Stomach (tissue), 8 donors: ENCODE measurements at regions not wholly inside any gene's neighbourhood (a gene's known extent, or its start where the extent isn't known, plus 50 kb on each side); places are given as distances from the start of the nearest gene placed in this dataset.
A peak's percentile ranks its signal among the peaks of the same experiment; 100 is the strongest.
"Not testable (repeated sequence)": the region's sequence is repeated elsewhere in the genome, so short reads cannot be mapped to it uniquely, and the experiment has no call there.

ENCODE experiments used
- DNase-seq, 2 donors: peaks; one replicate each; pipeline versions ENCODE4 v3.0.0 to v3.0.0-alpha.2; 2013 to 2019
- H3K27ac ChIP-seq, 5 donors: fragments of 200-600 bp in 4 of 5; sonication (generic) in 4 of 5; one replicate each; pipeline ENCODE4 v1.5.1; 2013 to 2019; ENCODE audit warnings: mild to moderate bottlenecking in 1 of 5, moderate library complexity in 1 of 5
- H3K27me3 ChIP-seq, 3 donors: fragments of 200-600 bp; sonication (generic); one replicate each; pipeline ENCODE4 v1.5.1; 2017 to 2019; ENCODE audit warnings: mixed run types in 1 of 3
- H3K36me3 ChIP-seq, 4 donors: fragments of 200-600 bp; sonication (generic); 1 replicate in 3 of 4; 2 replicates in 1 of 4; pipeline ENCODE4 v1.5.1; 2016 to 2019
- H3K4me1 ChIP-seq, 4 donors: fragments of 200-600 bp; sonication (generic); one replicate each; pipeline ENCODE4 v1.5.1; 2016 to 2019
- H3K4me3 ChIP-seq, 4 donors: fragments of 200-600 bp; sonication (generic) in 3 of 4; one replicate each; pipeline ENCODE4 v1.5.1; 2016 to 2019; ENCODE audit warnings: mild to moderate bottlenecking in 1 of 4
- H3K9me3 ChIP-seq, 4 donors: fragments of 200-600 bp; sonication (generic); one replicate each; pipeline ENCODE4 v1.5.1; 2016 to 2019
- EP300 ChIP-seq: sonication (generic); formaldehyde crosslinking; IDR thresholded peaks from one replicate; pipeline ENCODE4 v1.6.1; 2017; ENCODE audit warnings: antibody characterized with exemption
- POLR2A ChIP-seq, 4 donors: fragments of 450-650 bp; IDR thresholded peaks; one replicate each; pipeline ENCODE4 v1.6.1; 2016; ENCODE audit warnings: antibody characterized with exemption in 4 of 4, control low read depth in 2 of 4, mild to moderate bottlenecking in 1 of 4, moderate library complexity in 1 of 4
- POLR2AphosphoS5 ChIP-seq, 3 donors: sonication (generic); formaldehyde crosslinking; IDR thresholded peaks; one replicate each; pipeline ENCODE4 v1.6.1; 2016; ENCODE audit warnings: antibody characterized with exemption in 3 of 3
- WGBS, 5 donors: extraction: QIAGEN DNeasy Blood & Tissue Kit in 3 of 5; methylation state at CpG; one replicate each; pipeline versions ENCODE4 v1.1.5 to v1.1.7; 2013 to 2018; 5-methylcytosine and 5-hydroxymethylcytosine counted together
- intact Hi-C: fragments of 100-400 bp; cut with DNase I; formaldehyde crosslinking; loops from one replicate; pipeline ENCODE4 v1.15.1; 2023; ENCODE audit warnings: low total_unique reads
- TF ChIP-seq, protein P1 (sequence below), 7 experiments: fragments of 450-650 bp in 4 of 7; fragments of 200-600 bp in 3 of 7; sonication (generic) in 3 of 7; IDR thresholded peaks; one replicate each; pipeline ENCODE4 v1.5.1; 2016 to 2019; ENCODE audit warnings: antibody characterized with exemption in 7 of 7, control low read depth in 2 of 7, mild to moderate bottlenecking in 1 of 7
- donor health status: healthy with polysubstance abuse.
- donor health status: Bipolar disorder and iron deficiency.
- donor health status: healthy.

DNA sequence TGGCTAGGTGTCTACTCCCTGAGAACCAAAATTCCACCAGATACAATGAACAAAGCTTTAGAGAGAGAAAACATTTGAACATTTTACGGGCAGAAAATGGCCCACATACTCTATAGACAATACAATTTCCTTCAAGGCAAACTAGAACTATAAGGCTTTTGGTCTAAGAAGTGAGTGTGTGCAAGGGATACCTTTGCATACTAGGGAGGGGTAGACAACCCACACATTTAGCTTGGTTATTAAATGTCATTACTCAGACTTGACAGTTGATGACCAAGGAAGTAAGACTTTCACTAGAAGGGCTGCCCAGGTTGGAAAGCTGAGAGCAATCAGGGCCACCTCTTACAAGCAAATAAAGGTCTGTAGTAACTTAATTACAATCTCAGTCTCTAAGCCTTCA lies 64.0 kb upstream of the PLEKHM1 start:
- H3K4me3 ChIP-seq, H3K27me3 ChIP-seq, H3K9me3 ChIP-seq, H3K4me1 ChIP-seq, H3K36me3 ChIP-seq, DNase-seq, H3K27ac ChIP-seq, intact Hi-C loops: not testable (repeated sequence)
- no CpG with 5 or more reads among the region's 1 CpG for WGBS, 5 donors

DNA sequence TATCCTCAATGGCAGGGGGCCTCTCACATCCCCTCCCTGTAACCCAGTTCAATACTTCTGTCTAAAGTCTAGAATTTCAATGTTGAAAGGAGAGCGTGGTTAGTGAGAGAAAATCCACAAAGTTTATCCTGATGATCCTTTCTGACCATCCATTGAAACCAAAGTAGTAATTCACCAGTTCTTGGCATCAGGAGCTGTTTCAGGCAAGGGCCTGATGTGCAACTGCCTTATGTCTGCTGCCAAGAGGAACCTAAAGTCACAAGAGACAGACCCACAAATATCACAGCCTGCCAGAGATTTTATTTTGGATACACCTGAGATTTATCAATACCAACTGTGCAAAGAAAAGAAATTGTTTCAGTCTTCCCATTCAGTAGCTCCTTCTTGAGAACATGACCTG lies 68.3 kb upstream of the PLEKHM1 start:
- DNase-seq, intact Hi-C loops, H3K9me3 ChIP-seq, H3K27me3 ChIP-seq, H3K27ac ChIP-seq, H3K36me3 ChIP-seq, H3K4me1 ChIP-seq, H3K4me3 ChIP-seq: not testable (repeated sequence)
- no CpG with 5 or more reads among the region's 1 CpG for WGBS, 5 donors

DNA sequence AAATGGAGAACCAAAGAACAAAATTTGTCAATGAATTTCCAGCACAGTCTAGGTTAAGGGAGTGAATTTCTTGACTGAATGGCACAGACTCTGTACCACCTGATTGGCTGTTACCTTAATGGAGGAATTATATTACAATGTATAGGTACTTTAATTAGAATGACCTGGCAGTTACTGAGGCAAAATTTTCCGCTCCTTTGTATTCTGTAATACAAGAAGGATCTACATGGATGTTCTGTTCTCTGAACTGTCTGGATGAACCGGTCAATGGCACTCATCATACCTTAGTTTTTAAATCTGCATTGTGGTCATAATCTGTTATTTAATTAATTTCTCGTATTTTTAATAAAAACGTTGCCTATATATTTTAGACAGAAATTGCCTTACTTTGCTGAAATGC lies 72.3 kb upstream of the PLEKHM1 start:
- H3K4me1 ChIP-seq, H3K27me3 ChIP-seq, H3K27ac ChIP-seq, H3K4me3 ChIP-seq, intact Hi-C loops, DNase-seq, H3K36me3 ChIP-seq, H3K9me3 ChIP-seq: not testable (repeated sequence)
- WGBS, 5 donors: 87 to 99% (median 94%) methylated on average over 3 to 4 of the region's 4 CpGs

DNA sequence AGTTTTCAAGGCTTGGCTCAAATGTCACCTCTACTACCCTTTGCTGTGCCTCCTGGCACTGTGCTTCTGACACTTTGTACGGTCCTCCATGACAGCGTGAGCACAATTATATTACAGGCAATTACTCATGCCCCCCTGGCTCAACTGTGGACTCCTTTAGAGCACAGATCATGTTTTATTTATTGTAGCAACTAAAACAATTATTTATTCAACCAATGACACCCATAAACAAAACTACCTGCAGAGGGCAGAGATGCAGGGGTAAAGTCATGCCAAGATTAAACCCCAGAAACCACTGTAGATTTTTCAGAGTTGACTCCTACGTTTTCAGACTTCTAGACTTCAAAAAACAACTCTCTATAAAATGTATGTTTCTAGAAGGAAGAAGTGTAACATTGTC lies 72.8 kb upstream of the PLEKHM1 start:
- H3K27ac ChIP-seq, H3K4me3 ChIP-seq, DNase-seq, H3K4me1 ChIP-seq, H3K9me3 ChIP-seq, H3K36me3 ChIP-seq, H3K27me3 ChIP-seq, intact Hi-C loops: not testable (repeated sequence)
- WGBS, 5 donors: 73 to 86% (median 84%) methylated on average over 3 of the region's 3 CpGs

DNA sequence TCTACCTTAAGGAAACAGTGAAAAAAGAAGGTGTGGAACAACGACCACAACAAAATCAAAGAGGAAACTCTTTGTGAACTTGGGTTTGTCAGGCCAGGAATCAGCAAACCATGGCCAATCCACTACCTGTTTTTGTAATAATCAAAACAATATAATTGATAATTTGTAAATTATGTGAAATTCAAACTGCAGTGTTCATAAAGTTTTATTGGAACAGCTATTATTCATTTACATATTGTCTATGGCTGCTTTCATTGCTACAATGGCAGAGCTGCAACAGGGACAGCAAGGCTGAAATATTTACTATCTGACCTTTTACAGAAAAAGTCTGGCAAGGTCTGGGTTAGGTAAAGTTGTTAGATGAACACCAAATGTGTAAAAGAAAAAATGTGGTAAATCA lies 77.8 kb upstream of the PLEKHM1 start:
- DNase-seq, H3K4me1 ChIP-seq, H3K36me3 ChIP-seq, H3K27me3 ChIP-seq, H3K9me3 ChIP-seq, H3K4me3 ChIP-seq, H3K27ac ChIP-seq, intact Hi-C loops: not testable (repeated sequence)
- 44 to 73% (median 61%) methylated on average over 1 of the region's 1 CpG for WGBS, 5 donors

DNA sequence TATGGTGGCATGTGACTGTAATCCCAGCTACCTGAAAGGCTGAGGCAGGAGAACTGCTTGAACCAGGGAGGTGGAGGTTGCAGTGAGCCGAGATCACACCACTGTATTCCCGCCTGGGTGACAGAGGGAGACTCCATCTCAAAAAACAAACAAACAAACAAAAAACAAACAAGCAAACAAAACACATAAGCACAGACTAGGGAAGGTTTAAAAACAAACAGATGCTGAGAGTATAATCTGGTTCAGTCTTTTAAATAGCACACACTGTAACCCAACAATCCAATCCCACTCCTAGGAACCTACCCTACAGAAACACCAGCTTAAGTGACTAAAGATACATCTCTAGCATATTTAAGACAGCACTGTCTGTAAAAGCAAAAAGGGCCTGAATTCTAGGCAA lies 82.8 kb upstream of the PLEKHM1 start:
- H3K27me3 ChIP-seq, H3K9me3 ChIP-seq, H3K27ac ChIP-seq, intact Hi-C loops, H3K36me3 ChIP-seq, DNase-seq, H3K4me3 ChIP-seq: not testable (repeated sequence)
- H3K4me1 ChIP-seq: peaks cover 17 to 48% (median 32%) of the 10 kb centered on the region in 4 donors
- 96 to 100% (median 98%) methylated on average over 2 of the region's 2 CpGs for WGBS, 5 donors

DNA sequence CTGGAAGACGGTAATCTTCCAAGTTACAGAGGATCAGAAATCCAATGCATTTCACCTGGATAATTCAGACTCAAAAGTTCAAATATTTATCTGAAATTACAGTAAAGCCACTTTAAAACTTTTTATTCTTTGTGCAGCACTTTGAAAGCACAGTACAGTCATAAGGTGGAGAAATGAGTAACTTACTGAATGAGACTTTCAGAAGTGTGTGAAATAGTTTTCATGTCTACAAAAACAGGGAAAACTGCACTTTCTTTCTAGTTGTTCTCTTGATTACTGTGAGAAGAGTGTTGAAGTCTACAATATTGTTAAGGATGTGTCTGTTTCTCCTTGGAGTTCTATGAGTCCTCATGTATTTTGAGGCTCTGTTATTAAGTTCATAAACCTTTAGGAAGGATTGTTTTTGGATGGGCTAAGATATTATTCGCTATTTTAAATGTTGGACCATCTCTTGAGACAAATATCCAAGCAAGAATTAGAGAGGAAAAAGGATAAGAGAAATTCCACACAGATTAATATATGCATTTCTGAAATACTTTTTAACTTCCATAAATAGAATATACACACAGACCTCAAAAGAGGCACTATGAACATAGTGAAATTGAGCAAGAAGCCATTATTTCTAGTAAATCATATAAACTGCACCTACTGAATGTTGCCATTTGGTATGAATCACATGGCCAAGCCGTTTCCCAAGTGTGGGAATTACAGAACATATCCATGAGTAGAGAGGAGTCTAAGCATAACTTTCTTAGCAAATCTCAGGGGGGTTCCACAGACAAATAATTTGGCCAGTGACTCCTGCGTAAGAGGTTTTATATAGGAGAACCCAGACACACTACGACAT lies 83.6 kb upstream of the PLEKHM1 start:
- peaks cover 21 to 56% (median 39%) of the 10 kb centered on the region in 4 donors for H3K4me1 ChIP-seq
- WGBS, 5 donors: 75 to 78% (median 76%) methylated on average over 5 of the region's 5 CpGs
- no peak overlapping the region for H3K4me3 ChIP-seq
- DNase-seq: peak in 1 of 2 donors; percentile 14
- no peaks in the 10 kb centered on the region for H3K36me3 ChIP-seq
- TF ChIP-seq POLR2A (IDR thresholded peaks at IDR 0.05) (no peak), POLR2AphosphoS5 (IDR thresholded peaks at IDR 0.05) (no peak), EP300 (no peak)
- TF ChIP-seq, protein P1, sequence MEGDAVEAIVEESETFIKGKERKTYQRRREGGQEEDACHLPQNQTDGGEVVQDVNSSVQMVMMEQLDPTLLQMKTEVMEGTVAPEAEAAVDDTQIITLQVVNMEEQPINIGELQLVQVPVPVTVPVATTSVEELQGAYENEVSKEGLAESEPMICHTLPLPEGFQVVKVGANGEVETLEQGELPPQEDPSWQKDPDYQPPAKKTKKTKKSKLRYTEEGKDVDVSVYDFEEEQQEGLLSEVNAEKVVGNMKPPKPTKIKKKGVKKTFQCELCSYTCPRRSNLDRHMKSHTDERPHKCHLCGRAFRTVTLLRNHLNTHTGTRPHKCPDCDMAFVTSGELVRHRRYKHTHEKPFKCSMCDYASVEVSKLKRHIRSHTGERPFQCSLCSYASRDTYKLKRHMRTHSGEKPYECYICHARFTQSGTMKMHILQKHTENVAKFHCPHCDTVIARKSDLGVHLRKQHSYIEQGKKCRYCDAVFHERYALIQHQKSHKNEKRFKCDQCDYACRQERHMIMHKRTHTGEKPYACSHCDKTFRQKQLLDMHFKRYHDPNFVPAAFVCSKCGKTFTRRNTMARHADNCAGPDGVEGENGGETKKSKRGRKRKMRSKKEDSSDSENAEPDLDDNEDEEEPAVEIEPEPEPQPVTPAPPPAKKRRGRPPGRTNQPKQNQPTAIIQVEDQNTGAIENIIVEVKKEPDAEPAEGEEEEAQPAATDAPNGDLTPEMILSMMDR (IDR thresholded peaks at IDR 0.05): no peak
- no peak overlapping the region for H3K27ac ChIP-seq
- intact Hi-C loops: no loop called here
- no peaks in the 10 kb centered on the region for H3K9me3 ChIP-seq
- H3K27me3 ChIP-seq: no peaks in the 10 kb centered on the region
